HEK293 (cell line): ENCODE measurements at regions not wholly inside any gene's neighbourhood (a gene's known extent, or its start where the extent isn't known, plus 50 kb on each side); places are given as distances from the start of the nearest gene placed in this dataset.

Source experiments
- CTCF ChIA-PET: fragments of 350-600 bp; formaldehyde crosslinking; extraction: SDS; loops from one replicate; lab custom pipeline; 2021; ENCODE audit warnings: antibody characterized with exemption; lab: Yijun Ruan, JAX
- POLR2A ChIA-PET: fragments of 300-600 bp; formaldehyde crosslinking; extraction: SDS; loops from one replicate; lab custom pipeline; 2020; ENCODE audit warnings: antibody characterized with exemption, inconsistent platforms; lab: Yijun Ruan, JAX
- H3K27ac ChIP-seq: fragments of 200-500 bp; sonication (Bioruptor generic); 2 replicates; pipeline ENCODE4 v1.5.1; 2014; ENCODE audit warnings: low read depth, low read length, control low read depth, inconsistent platforms; ENCODE audit errors: extremely low read depth
- H3K36me3 ChIP-seq, 2 experiments: fragments of 200-500 bp in 1 of 2; sonication (Bioruptor generic) in 1 of 2; 1 replicate in 1 of 2; 2 replicates in 1 of 2; pipeline ENCODE4 v1.5.1; 2014 to 2017; ENCODE audit warnings: inconsistent platforms in 2 of 2, low read length in 2 of 2; ENCODE audit not compliant: control insufficient read depth in 2 of 2, insufficient read depth in 1 of 2
- H3K4me1 ChIP-seq: fragments of 200-500 bp; sonication (Bioruptor generic); 2 replicates; pipeline ENCODE4 v1.5.1; 2014; ENCODE audit warnings: mild to moderate bottlenecking, low read length, inconsistent platforms; ENCODE audit not compliant: control insufficient read depth, insufficient read depth
- H3K4me3 ChIP-seq: 2 replicates; pipeline ENCODE4 v1.5.1; 2011; ENCODE audit warnings: low read depth, mild to moderate bottlenecking, control low read depth, low read length, moderate library complexity
- H3K9me3 ChIP-seq: fragments of 200-500 bp; sonication (Bioruptor generic); 2 replicates; pipeline ENCODE4 v1.5.1; 2014; ENCODE audit warnings: low read depth, low read length, inconsistent platforms; ENCODE audit not compliant: control insufficient read depth, insufficient read depth
- GLIS2 ChIP-seq: fragments of 450-650 bp; formaldehyde crosslinking; IDR thresholded peaks from 2 replicates; pipeline ENCODE4 v1.5.1; 2016; ENCODE audit warnings: missing biosample characterization, missing genetic modification characterization
- KLF1 ChIP-seq: fragments of 450-650 bp; formaldehyde crosslinking; IDR thresholded peaks from 2 replicates; pipeline ENCODE4 v1.5.1; 2016; ENCODE audit warnings: missing biosample characterization, missing genetic modification characterization
- ZBTB10 ChIP-seq: fragments of 450-650 bp; formaldehyde crosslinking; IDR thresholded peaks from 2 replicates; pipeline ENCODE4 v1.5.1; 2016; ENCODE audit warnings: missing biosample characterization, missing genetic modification characterization
- ZBTB26 ChIP-seq: fragments of 450-650 bp; formaldehyde crosslinking; optimal IDR thresholded peaks from 2 replicates; pipeline ENCODE3; 2016; ENCODE audit warnings: missing biosample characterization, mild to moderate bottlenecking, missing genetic modification characterization
- ZFP69B ChIP-seq: fragments of 450-650 bp; formaldehyde crosslinking; IDR thresholded peaks from 2 replicates; pipeline ENCODE4 v1.5.1; 2016; ENCODE audit warnings: missing biosample characterization, missing genetic modification characterization
- ZNF121 ChIP-seq: fragments of 450-650 bp; formaldehyde crosslinking; IDR thresholded peaks from 2 replicates; pipeline ENCODE4 v1.5.1; 2016; ENCODE audit warnings: missing biosample characterization, missing genetic modification characterization
- ZNF148 ChIP-seq: fragments of 450-650 bp; formaldehyde crosslinking; IDR thresholded peaks from 2 replicates; pipeline ENCODE4 v1.5.0; 2017; ENCODE audit warnings: missing biosample characterization, missing genetic modification characterization, borderline replicate concordance
- ZNF18 ChIP-seq: fragments of 450-650 bp; formaldehyde crosslinking; IDR thresholded peaks from 2 replicates; pipeline ENCODE4 v1.5.1; 2016; ENCODE audit warnings: missing biosample characterization, missing genetic modification characterization
- ZNF266 ChIP-seq: fragments of 450-650 bp; formaldehyde crosslinking; IDR thresholded peaks from 2 replicates; pipeline ENCODE4 v1.5.1; 2016; ENCODE audit warnings: missing biosample characterization, missing genetic modification characterization, low read depth
- ZNF433 ChIP-seq: fragments of 450-650 bp; formaldehyde crosslinking; IDR thresholded peaks from 2 replicates; pipeline ENCODE4 v1.5.1; 2016; ENCODE audit warnings: missing biosample characterization, missing genetic modification characterization, low read depth
- ZNF473 ChIP-seq: fragments of 450-650 bp; formaldehyde crosslinking; IDR thresholded peaks from 2 replicates; pipeline ENCODE4 v1.5.1; 2017; ENCODE audit warnings: missing biosample characterization, missing genetic modification characterization
- ZNF561 ChIP-seq: fragments of 450-650 bp; IDR thresholded peaks from 2 replicates; pipeline ENCODE4 v1.5.1; 2018; ENCODE audit warnings: missing biosample characterization, missing genetic modification characterization, borderline replicate concordance
- ZNF626 ChIP-seq: fragments of 450-650 bp; sonication (Bioruptor Pico); formaldehyde crosslinking; IDR thresholded peaks from 2 replicates; pipeline ENCODE4 v1.5.1; 2018; ENCODE audit warnings: missing biosample characterization, missing genetic modification characterization, inconsistent platforms
- ZNF654 ChIP-seq: fragments of 450-650 bp; formaldehyde crosslinking; IDR thresholded peaks from 2 replicates; pipeline ENCODE4 v1.5.1; 2016; ENCODE audit warnings: low read depth, missing biosample characterization, missing genetic modification characterization
- ZNF664 ChIP-seq: fragments of 450-650 bp; formaldehyde crosslinking; IDR thresholded peaks from 2 replicates; pipeline ENCODE4 v1.5.1; 2016; ENCODE audit warnings: missing biosample characterization, missing genetic modification characterization
- TF ChIP-seq, protein P1 (sequence below): fragments of 450-650 bp; formaldehyde crosslinking; IDR thresholded peaks from 2 replicates; pipeline ENCODE4 v1.5.1; 2016; ENCODE audit warnings: missing biosample characterization, missing genetic modification characterization, low read depth
- TF ChIP-seq, protein P2 (sequence below): fragments of 450-650 bp; formaldehyde crosslinking; IDR thresholded peaks from 2 replicates; pipeline ENCODE4 v1.5.1; 2017; ENCODE audit warnings: missing biosample characterization, mild to moderate bottlenecking, missing genetic modification characterization, moderate library complexity
- TF ChIP-seq, protein P3 (sequence below): fragments of 450-650 bp; IDR thresholded peaks from 2 replicates; pipeline ENCODE4 v1.5.1; 2018; ENCODE audit warnings: missing biosample characterization, mild to moderate bottlenecking, missing genetic modification characterization

DNA sequence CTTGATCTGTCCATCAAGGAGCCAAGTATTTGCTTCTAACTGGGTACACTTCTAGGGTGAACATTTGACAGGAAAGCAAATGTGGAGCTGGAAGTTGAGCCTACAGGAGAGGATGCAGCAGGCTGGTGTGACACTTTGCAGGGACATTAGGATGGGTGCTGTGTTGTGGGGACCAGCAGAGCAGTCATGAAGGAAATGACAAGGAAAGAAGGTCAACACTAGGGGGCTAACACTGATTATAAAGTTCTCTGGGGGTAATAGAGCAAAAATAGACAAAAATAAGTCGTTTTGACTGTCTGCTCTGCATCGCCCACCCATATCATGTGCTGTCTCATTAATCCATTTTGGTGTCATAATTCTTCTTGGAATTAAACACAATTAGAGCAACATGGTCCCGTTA, 652.4 kb downstream of the STK39 start:
- Histone ChIP-seq H3K4me3 (no peak overlapping the region), H3K27ac (no peak overlapping the region), H3K9me3 (no peaks in the 10 kb centered on the region), H3K4me1 (no peaks in the 10 kb centered on the region), H3K36me3 (no peaks in the 10 kb centered on the region; a peak in 1 of 3 replicates)
- POLR2A ChIA-PET, result no interaction called here
- TF ChIP-seq ZNF626 (no peak), ZNF433 (tag by site-specific recombination) (no peak), ZNF654 (tag by site-specific recombination) (no peak), ZBTB26 (tag by site-specific recombination) (no peak), ZNF266 (tag by site-specific recombination) (no peak), KLF1 (no peak), GLIS2 (no peak), ZBTB10 (no peak), ZNF148 (tag by site-specific recombination) (no peak), ZFP69B (tag by site-specific recombination) (no peak), ZNF18 (tag by site-specific recombination) (no peak), ZNF473 (tag by site-specific recombination) (no peak), ZNF664 (tag by site-specific recombination) (no peak), ZNF561 (tag by site-specific recombination) (no peak), ZNF121 (tag by site-specific recombination) (no peak)
- TF ChIP-seq, protein P1, sequence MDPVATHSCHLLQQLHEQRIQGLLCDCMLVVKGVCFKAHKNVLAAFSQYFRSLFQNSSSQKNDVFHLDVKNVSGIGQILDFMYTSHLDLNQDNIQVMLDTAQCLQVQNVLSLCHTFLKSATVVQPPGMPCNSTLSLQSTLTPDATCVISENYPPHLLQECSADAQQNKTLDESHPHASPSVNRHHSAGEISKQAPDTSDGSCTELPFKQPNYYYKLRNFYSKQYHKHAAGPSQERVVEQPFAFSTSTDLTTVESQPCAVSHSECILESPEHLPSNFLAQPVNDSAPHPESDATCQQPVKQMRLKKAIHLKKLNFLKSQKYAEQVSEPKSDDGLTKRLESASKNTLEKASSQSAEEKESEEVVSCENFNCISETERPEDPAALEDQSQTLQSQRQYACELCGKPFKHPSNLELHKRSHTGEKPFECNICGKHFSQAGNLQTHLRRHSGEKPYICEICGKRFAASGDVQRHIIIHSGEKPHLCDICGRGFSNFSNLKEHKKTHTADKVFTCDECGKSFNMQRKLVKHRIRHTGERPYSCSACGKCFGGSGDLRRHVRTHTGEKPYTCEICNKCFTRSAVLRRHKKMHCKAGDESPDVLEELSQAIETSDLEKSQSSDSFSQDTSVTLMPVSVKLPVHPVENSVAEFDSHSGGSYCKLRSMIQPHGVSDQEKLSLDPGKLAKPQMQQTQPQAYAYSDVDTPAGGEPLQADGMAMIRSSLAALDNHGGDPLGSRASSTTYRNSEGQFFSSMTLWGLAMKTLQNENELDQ (tag by site-specific recombination), result no peak
- TF ChIP-seq, protein P2, sequence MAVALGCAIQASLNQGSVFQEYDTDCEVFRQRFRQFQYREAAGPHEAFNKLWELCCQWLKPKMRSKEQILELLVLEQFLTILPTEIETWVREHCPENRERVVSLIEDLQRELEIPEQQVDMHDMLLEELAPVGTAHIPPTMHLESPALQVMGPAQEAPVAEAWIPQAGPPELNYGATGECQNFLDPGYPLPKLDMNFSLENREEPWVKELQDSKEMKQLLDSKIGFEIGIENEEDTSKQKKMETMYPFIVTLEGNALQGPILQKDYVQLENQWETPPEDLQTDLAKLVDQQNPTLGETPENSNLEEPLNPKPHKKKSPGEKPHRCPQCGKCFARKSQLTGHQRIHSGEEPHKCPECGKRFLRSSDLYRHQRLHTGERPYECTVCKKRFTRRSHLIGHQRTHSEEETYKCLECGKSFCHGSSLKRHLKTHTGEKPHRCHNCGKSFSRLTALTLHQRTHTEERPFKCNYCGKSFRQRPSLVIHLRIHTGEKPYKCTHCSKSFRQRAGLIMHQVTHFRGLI (tag by site-specific recombination), result no peak
- TF ChIP-seq, protein P3, sequence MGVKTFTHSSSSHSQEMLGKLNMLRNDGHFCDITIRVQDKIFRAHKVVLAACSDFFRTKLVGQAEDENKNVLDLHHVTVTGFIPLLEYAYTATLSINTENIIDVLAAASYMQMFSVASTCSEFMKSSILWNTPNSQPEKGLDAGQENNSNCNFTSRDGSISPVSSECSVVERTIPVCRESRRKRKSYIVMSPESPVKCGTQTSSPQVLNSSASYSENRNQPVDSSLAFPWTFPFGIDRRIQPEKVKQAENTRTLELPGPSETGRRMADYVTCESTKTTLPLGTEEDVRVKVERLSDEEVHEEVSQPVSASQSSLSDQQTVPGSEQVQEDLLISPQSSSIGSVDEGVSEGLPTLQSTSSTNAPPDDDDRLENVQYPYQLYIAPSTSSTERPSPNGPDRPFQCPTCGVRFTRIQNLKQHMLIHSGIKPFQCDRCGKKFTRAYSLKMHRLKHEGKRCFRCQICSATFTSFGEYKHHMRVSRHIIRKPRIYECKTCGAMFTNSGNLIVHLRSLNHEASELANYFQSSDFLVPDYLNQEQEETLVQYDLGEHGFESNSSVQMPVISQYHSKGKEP (tag by site-specific recombination), result no peak
- TF ChIP-seq, all 188 proteins: peak for 0
- CTCF ChIA-PET, result interaction anchor here (0.7 kb wide), 2 partner anchors 57 to 1194 kb away, joined by 4 read pairs; no protein-coding TSS in a partner anchor
